DMS 273 treated with DMSO at 0.1 percent for 48 hours (cell line): ENCODE measurements at regions not wholly inside any gene's neighbourhood (a gene's known extent, or its start where the extent isn't known, plus 50 kb on each side); places are given as distances from the start of the nearest gene placed in this dataset.

Source experiments
- DNase-seq: peaks from one replicate; lab custom pipeline; 2025; lab: John Stamatoyannopoulos, UW

- no peak for DNase-seq
These were observed 133.4 kb upstream of the OSR1 start for GRCh38 chr2:19491796-19492195.

GRCh38 chr2:19490846-19491435 lies 132.5 kb upstream of the OSR1 start:
- DNase-seq, result no peak

- no peak for DNase-seq
These were observed 129.7 kb upstream of the OSR1 start for GRCh38 chr2:19488009-19488691.

- DNase-seq, result no peak
These were observed 126.3 kb upstream of the OSR1 start for GRCh38 chr2:19484736-19485135.

- DNase-seq, result no peak
These were observed 122.2 kb upstream of the OSR1 start for GRCh38 chr2:19480673-19481072.

GRCh38 chr2:19479666-19480065 lies 121.2 kb upstream of the OSR1 start:
- DNase-seq, result no peak

GRCh38 chr2:19478409-19478808 lies 120.0 kb upstream of the OSR1 start:
- DNase-seq, result no peak

GRCh38 chr2:19476327-19476726 lies 117.9 kb upstream of the OSR1 start:
- DNase-seq, result no peak

- no peak for DNase-seq
These were observed 115.7 kb upstream of the OSR1 start for GRCh38 chr2:19474128-19474527.

GRCh38 chr2:19473350-19473749 lies 114.9 kb upstream of the OSR1 start:
- no peak for DNase-seq

GRCh38 chr2:19472391-19472978 lies 114.1 kb upstream of the OSR1 start:
- DNase-seq, result no peak

GRCh38 chr2:19471491-19471890 lies 113.1 kb upstream of the OSR1 start:
- DNase-seq, result no peak

- DNase-seq, result no peak
These were observed 107.6 kb upstream of the OSR1 start for GRCh38 chr2:19465978-19466377.

- DNase-seq, result no peak
These were observed 103.8 kb upstream of the OSR1 start for GRCh38 chr2:19462256-19462645.

- DNase-seq, result no peak
These were observed 103.3 kb upstream of the OSR1 start for GRCh38 chr2:19461504-19462255.

GRCh38 chr2:19460761-19461160 lies 102.3 kb upstream of the OSR1 start:
- no peak for DNase-seq

GRCh38 chr2:19458427-19459003 lies 100.1 kb upstream of the OSR1 start:
- DNase-seq, result no peak

- no peak for DNase-seq
These were observed 99.4 kb upstream of the OSR1 start for GRCh38 chr2:19457809-19458208.

GRCh38 chr2:19456705-19457309 lies 98.4 kb upstream of the OSR1 start:
- no peak for DNase-seq

GRCh38 chr2:19454125-19454524 lies 95.7 kb upstream of the OSR1 start:
- DNase-seq, result no peak

GRCh38 chr2:19442731-19443130 lies 84.3 kb upstream of the OSR1 start:
- no peak for DNase-seq

GRCh38 chr2:19439081-19439480 lies 80.7 kb upstream of the OSR1 start:
- no peak for DNase-seq
